OCI-LY7 (cell line): ENCODE measurements at regions not wholly inside any gene's neighbourhood (a gene's known extent, or its start where the extent isn't known, plus 50 kb on each side); places are given as distances from the start of the nearest gene placed in this dataset.

Source experiments
- BruUV-seq: library from RNA; stranded (reverse); fragments of 400-500 nt; replicated peaks from 2 replicates; lab custom pipeline; 2021; lab: Mats Ljungman, UMichigan
- CTCF ChIA-PET: fragments of 300-600 bp; sonication (Branson Sonifier 250); formaldehyde crosslinking; loops from one replicate; lab custom pipeline; 2022; ENCODE audit warnings: antibody characterized with exemption; ENCODE audit not compliant: unreplicated experiment; lab: Charles Lee
- POLR2A ChIA-PET: fragments of 300-600 bp; sonication (Branson Sonifier 250); formaldehyde crosslinking; loops from one replicate; lab custom pipeline; 2022; ENCODE audit warnings: antibody characterized with exemption; lab: Charles Lee
- DNase-seq: peaks from one replicate; pipeline ENCODE4 v3.0.0-alpha.2; 2015; ENCODE audit warnings: low spot score
- H2AFZ ChIP-seq: fragments of 200-600 bp; sonication (generic), shearing (Covaris generic); 2 replicates; pipeline ENCODE4 v1.6.1; 2014; ENCODE audit warnings: mild to moderate bottlenecking, antibody characterized with exemption, low read length, moderate library complexity
- H3K27ac ChIP-seq: fragments of 200-600 bp; sonication (generic); 2 replicates; pipeline ENCODE4 v1.5.1; 2014; ENCODE audit warnings: mixed run types, low read depth, mild to moderate bottlenecking, moderate library complexity, low read length, inconsistent platforms; ENCODE audit not compliant: poor library complexity, severe bottlenecking
- H3K36me3 ChIP-seq: fragments of 200-600 bp; sonication (generic); 2 replicates; pipeline ENCODE4 v1.6.1; 2014; ENCODE audit warnings: mild to moderate bottlenecking, antibody characterized with exemption, low read length, moderate library complexity, mixed read lengths; ENCODE audit not compliant: insufficient read depth
- H3K4me1 ChIP-seq: fragments of 200-600 bp; sonication (generic); 2 replicates; pipeline ENCODE4 v1.5.1; 2014; ENCODE audit warnings: mild to moderate bottlenecking, low read length; ENCODE audit not compliant: insufficient read depth, poor library complexity, severe bottlenecking
- H3K4me2 ChIP-seq: fragments of 200-600 bp; sonication (generic); 2 replicates; pipeline ENCODE4 v1.6.1; 2014; ENCODE audit warnings: mild to moderate bottlenecking, low read length
- H3K4me3 ChIP-seq: fragments of 200-600 bp; sonication (generic); 2 replicates; pipeline ENCODE4 v1.5.1; 2014; ENCODE audit warnings: mild to moderate bottlenecking, low read depth, low read length; ENCODE audit not compliant: poor library complexity, severe bottlenecking
- H3K79me2 ChIP-seq: fragments of 200-600 bp; sonication (generic); 2 replicates; pipeline ENCODE4 v1.6.1; 2016; ENCODE audit warnings: low read depth, mild to moderate bottlenecking, low read length, moderate library complexity, mixed read lengths; ENCODE audit not compliant: insufficient read depth
- H3K9me2 ChIP-seq: fragments of 200-600 bp; sonication (generic); 2 replicates; pipeline ENCODE4 v1.6.1; 2016; ENCODE audit warnings: mild to moderate bottlenecking, low read length, mixed read lengths; ENCODE audit not compliant: insufficient read depth
- H3K9me3 ChIP-seq: fragments of 200-600 bp; sonication (generic); 2 replicates; pipeline ENCODE4 v1.6.1; 2014; ENCODE audit warnings: mild to moderate bottlenecking, mixed run types, low read length, mixed read lengths
- H4K20me1 ChIP-seq: fragments of 200-600 bp; sonication (generic); 2 replicates; pipeline ENCODE4 v1.6.1; 2014; ENCODE audit warnings: mild to moderate bottlenecking, antibody characterized with exemption, low read length, moderate library complexity, mixed read lengths; ENCODE audit not compliant: insufficient read depth
- CTCF ChIP-seq: fragments of 200-600 bp; sonication (generic); conservative IDR thresholded peaks from 2 replicates; pipeline ENCODE4 v1.5.1; 2014; ENCODE audit warnings: mild to moderate bottlenecking, antibody characterized with exemption, low read length, moderate library complexity, mixed read lengths
- EZH2phosphoT487 ChIP-seq: fragments of 200-600 bp; sonication (generic); IDR thresholded peaks from 2 replicates; pipeline ENCODE4 v1.6.1; 2018; ENCODE audit warnings: low read depth, borderline replicate concordance, mild to moderate bottlenecking, mixed run types, antibody characterized with exemption, low read length, moderate library complexity, mixed read lengths
- intact Hi-C: fragments of 100-400 bp; cut with micrococcal nuclease; formaldehyde crosslinking; loops from one replicate; pipeline ENCODE4 v1.10.0; 2022; ENCODE audit not compliant: unreplicated experiment

GRCh38 chr13:72638059-72638815, 89.2 kb downstream of the MZT1 start:
- intact Hi-C loops, result no loop called here
- ChIA-PET POLR2A (interaction anchor here (0.7 kb wide), 1 partner anchor 11 kb away, joined by 3 read pairs; no protein-coding TSS in a partner anchor), CTCF (interaction anchor here (0.6 kb wide), 1 partner anchor 10 kb away, joined by 3 read pairs; no protein-coding TSS in a partner anchor)
- no TSS peak for BruUV-seq
- no peaks in the 10 kb centered on the region for H3K9me2 ChIP-seq
- no peaks in the 10 kb centered on the region for H3K9me3 ChIP-seq
- no peak overlapping the region for H3K4me3 ChIP-seq
- no peaks in the 10 kb centered on the region for H3K36me3 ChIP-seq
- no peaks in the 10 kb centered on the region for H4K20me1 ChIP-seq
- no peak overlapping the region for H3K27ac ChIP-seq
- no peaks in the 10 kb centered on the region for H3K4me1 ChIP-seq
- no peak for DNase-seq
- H3K4me2 ChIP-seq, result no peak overlapping the region
- no peaks in the 10 kb centered on the region for H3K79me2 ChIP-seq
- H2AFZ ChIP-seq, result no peak overlapping the region
- TF ChIP-seq CTCF (no peak), EZH2phosphoT487 (no peak)

- no peaks in the 10 kb centered on the region for H4K20me1 ChIP-seq
- no peaks in the 10 kb centered on the region for H3K36me3 ChIP-seq
- no peak overlapping the region for H3K4me2 ChIP-seq
- DNase-seq, result no peak
- CTCF ChIA-PET, result no interaction called here
- H3K4me3 ChIP-seq, result no peak overlapping the region
- no peak overlapping the region for H3K27ac ChIP-seq
- TF ChIP-seq EZH2phosphoT487 (no peak), CTCF (no peak)
- POLR2A ChIA-PET, result no interaction called here
- no peaks in the 10 kb centered on the region for H3K4me1 ChIP-seq
- intact Hi-C loops, result no loop called here
- BruUV-seq, result no TSS peak
- no peaks in the 10 kb centered on the region for H3K9me3 ChIP-seq
- H3K9me2 ChIP-seq, result no peaks in the 10 kb centered on the region
- no peaks in the 10 kb centered on the region for H3K79me2 ChIP-seq
- no peak overlapping the region for H2AFZ ChIP-seq
Measured at GRCh38 chr13:72637561-72637960, 89.9 kb downstream of the MZT1 start.

- Histone ChIP-seq H3K4me2 (no peak overlapping the region), H3K27ac (no peak overlapping the region), H4K20me1 (no peaks in the 10 kb centered on the region), H3K4me1 (no peaks in the 10 kb centered on the region), H2AFZ (no peak overlapping the region), H3K79me2 (no peaks in the 10 kb centered on the region), H3K9me3 (no peaks in the 10 kb centered on the region), H3K36me3 (no peaks in the 10 kb centered on the region), H3K9me2 (no peaks in the 10 kb centered on the region), H3K4me3 (no peak overlapping the region)
- intact Hi-C loops, result no loop called here
- TF ChIP-seq EZH2phosphoT487 (no peak), CTCF (no peak)
- BruUV-seq, result no TSS peak
- POLR2A ChIA-PET, result interaction anchor here (0.6 to 1.0 kb wide), 2 partner anchors 9 to 215 kb away, joined by 3 read pairs; no protein-coding TSS in a partner anchor
- DNase-seq, result no peak
- CTCF ChIA-PET, result no interaction called here
Measured at GRCh38 chr13:72634859-72635258, 92.6 kb downstream of the MZT1 start.
